K562 (cell line): ENCODE measurements at regions not wholly inside any gene's neighbourhood (a gene's known extent, or its start where the extent isn't known, plus 50 kb on each side); places are given as distances from the start of the nearest gene placed in this dataset.

Experiments used
- ATAC-seq: fragments of 200-7000 bp; cut with Tn5 transposase; 3 replicates; pipeline ENCODE4 v1.9.1; 2020; ENCODE audit warnings: moderate library complexity
- BruUV-seq: library from RNA; stranded (reverse); fragments of 400-500 nt; replicated peaks from 2 replicates; lab custom pipeline; 2021; lab: Mats Ljungman, UMichigan
- CTCF ChIA-PET: fragments of 300-600 bp; formaldehyde crosslinking; extraction: SDS; loops from one replicate; lab custom pipeline; 2021; ENCODE audit warnings: low intra/inter-chr PET ratio; lab: Yijun Ruan, JAX
- POLR2A ChIA-PET: fragments of 300-600, 350-650 bp; sonication (Branson Sonifier 250); formaldehyde crosslinking; extraction: SDS; loops from one replicate; lab custom pipeline; 2021; ENCODE audit warnings: antibody characterized with exemption, inconsistent platforms; lab: Yijun Ruan, JAX
- DNase-seq, 4 experiments: peaks; one replicate each; pipeline versions ENCODE4 v3.0.0 to v3.0.0-alpha.2; 2011 to 2018; ENCODE audit warnings: low spot score in 3 of 4, mixed read lengths in 3 of 4; ENCODE audit errors: extremely low read depth in 1 of 4
- FAIRE-seq: peaks from 2 replicates; lab custom pipeline; 2011; peaks lifted over from hg19 to GRCh38; lab: Jason Lieb, UNC
- H2AFZ ChIP-seq: 2 replicates; pipeline ENCODE4 v1.6.0; 2011; ENCODE audit warnings: low read depth, low read length, control low read depth, inconsistent platforms
- H3K27ac ChIP-seq: fragments of 200-600 bp; 3 replicates; pipeline ENCODE4 v1.8.0; 2011; ENCODE audit warnings: low read depth, mild to moderate bottlenecking, control low read depth, inconsistent platforms, low read length, moderate library complexity, mixed read lengths; ENCODE audit errors: extremely low read depth
- H3K27me3 ChIP-seq, 2 experiments: fragments of 300-600 bp in 1 of 2; 2 replicates in 1 of 2; 3 replicates in 1 of 2; pipeline versions ENCODE4 v1.6.0 to v1.8.0; 2011; ENCODE audit warnings: inconsistent platforms in 2 of 2, low read length in 2 of 2, mild to moderate bottlenecking in 1 of 2, mixed read lengths in 1 of 2, moderate library complexity in 1 of 2; ENCODE audit not compliant: control insufficient read depth in 2 of 2, insufficient read depth in 2 of 2
- H3K36me3 ChIP-seq: fragments of 300-600 bp; 3 replicates; pipeline ENCODE4 v1.8.0; 2011; ENCODE audit warnings: mild to moderate bottlenecking, low read length, inconsistent platforms; ENCODE audit not compliant: control insufficient read depth, insufficient read depth
- H3K4me1 ChIP-seq, 2 experiments: fragments of 200-600 bp in 1 of 2; replicated peaks in 1 of 2; 2 replicates in 1 of 2; 3 replicates in 1 of 2; pipeline versions ENCODE4 v1.5.1 to v1.8.0; 2011; ENCODE audit warnings: inconsistent platforms in 2 of 2, low read length in 2 of 2, mild to moderate bottlenecking in 1 of 2, mixed read lengths in 1 of 2, moderate library complexity in 1 of 2; ENCODE audit not compliant: control insufficient read depth in 2 of 2, insufficient read depth in 2 of 2
- H3K4me2 ChIP-seq: 2 replicates; pipeline ENCODE4 v1.6.1; 2011; ENCODE audit warnings: low read length, control low read depth, inconsistent platforms, mixed read lengths; ENCODE audit not compliant: insufficient read depth
- H3K4me3 ChIP-seq: fragments of 200-600 bp; sonication (generic), shearing (Covaris generic); 2 replicates; pipeline ENCODE4 v1.5.1; 2016; ENCODE audit warnings: control low read depth, inconsistent platforms
- H3K79me2 ChIP-seq: fragments of 200-600 bp; 3 replicates; pipeline ENCODE4 v1.8.0; 2011; ENCODE audit warnings: low read length, inconsistent platforms; ENCODE audit not compliant: control insufficient read depth, insufficient read depth
- H3K9ac ChIP-seq, 2 experiments: 2 replicates each; pipeline versions ENCODE4 v1.6.0 to v1.6.1; 2011; ENCODE audit warnings: low read depth in 2 of 2, low read length in 2 of 2, control low read depth in 1 of 2, inconsistent platforms in 1 of 2, mild to moderate bottlenecking in 1 of 2, mixed read lengths in 1 of 2; ENCODE audit not compliant: insufficient read depth in 1 of 2
- H3K9me1 ChIP-seq: one replicate; pipeline ENCODE4 v1.6.0; 2011; ENCODE audit warnings: inconsistent platforms, mild to moderate bottlenecking, low read length, moderate library complexity; ENCODE audit not compliant: control insufficient read depth, insufficient read depth
- H3K9me3 ChIP-seq: replicated peaks from 2 replicates; pipeline ENCODE4 v1.5.1; 2011; ENCODE audit warnings: low read depth, low read length, inconsistent platforms; ENCODE audit not compliant: control insufficient read depth, insufficient read depth
- H4K20me1 ChIP-seq: replicated peaks from 2 replicates; pipeline ENCODE4 v1.6.1; 2011; ENCODE audit warnings: low read length, inconsistent platforms, mixed read lengths; ENCODE audit not compliant: control insufficient read depth, insufficient read depth
- CREM ChIP-seq: IDR thresholded peaks from 2 replicates; pipeline ENCODE4 v1.6.1; 2014; ENCODE audit warnings: antibody characterized with exemption, low read depth
- FUS ChIP-seq: fragments of 200-400 bp; formaldehyde crosslinking; optimal IDR thresholded peaks from 2 replicates; pipeline ENCODE3; 2017; ENCODE audit warnings: low read depth, low read length
- HLTF ChIP-seq: fragments of 450-650 bp; IDR thresholded peaks from 2 replicates; pipeline ENCODE4 v1.6.1; 2016
- JUN ChIP-seq, 2 experiments: sonication (generic) in 1 of 2; formaldehyde crosslinking in 1 of 2; IDR thresholded peaks; 2 replicates each; pipeline versions ENCODE4 v1.6.1 to v1.8.0; 2012 to 2022; ENCODE audit warnings: borderline replicate concordance in 2 of 2, mild to moderate bottlenecking in 2 of 2, improper control_type of control experiment in 1 of 2, low read depth in 1 of 2, low read length in 1 of 2, missing genetic modification reagents in 1 of 2
- MEF2A ChIP-seq: IDR thresholded peaks from 2 replicates; pipeline ENCODE4 v1.6.1; 2011; ENCODE audit warnings: low read depth, mild to moderate bottlenecking, low read length, moderate library complexity; ENCODE audit not compliant: control insufficient read depth
- NONO ChIP-seq, 2 experiments: fragments of 200-400 bp in 1 of 2; fragments of 450-650 bp in 1 of 2; formaldehyde crosslinking in 1 of 2; IDR thresholded peaks; 2 replicates each; pipeline ENCODE4 v1.6.1; 2017; ENCODE audit warnings: low read depth in 2 of 2, mild to moderate bottlenecking in 2 of 2, moderate library complexity in 2 of 2, low read length in 1 of 2
- PRMT5 ChIP-seq: sonication (generic); formaldehyde crosslinking; IDR thresholded peaks from 2 replicates; pipeline ENCODE4 v1.5.0; 2020; ENCODE audit warnings: missing genetic modification reagents
- SMARCA5 ChIP-seq: fragments of 450-650 bp; IDR thresholded peaks from 2 replicates; pipeline ENCODE4 v1.6.1; 2016
- SPI1 ChIP-seq: IDR thresholded peaks from 2 replicates; pipeline ENCODE4 v1.6.1; 2011; ENCODE audit warnings: low read depth, low read length, control low read depth, borderline replicate concordance
- ZNF79 ChIP-seq: fragments of 250-450 bp; sonication (Bioruptor Pico); IDR thresholded peaks from 2 replicates; pipeline ENCODE4 v1.4.0; 2020; ENCODE audit warnings: low read depth, mild to moderate bottlenecking, moderate library complexity
- WGBS: fragments of 100-300 bp; shearing (Covaris generic); methylation state at CpG from one replicate; pipeline ENCODE4 v1.1.6; 2016; ENCODE audit warnings: low coverage, mixed read lengths; ENCODE audit not compliant: insufficient coverage; ENCODE audit errors: missing lambda C conversion rate; 5-methylcytosine and 5-hydroxymethylcytosine counted together
- in situ Hi-C: fragments of 300-500 bp; cut with MboI; formaldehyde crosslinking; loops from 4 replicates; pipeline ENCODE4 v1.15.0; 2018; ENCODE audit warnings: inconsistent platforms, mixed read lengths
- intact Hi-C: fragments of 100-400 bp; cut with micrococcal nuclease; formaldehyde crosslinking; loops from 2 replicates; pipeline ENCODE4 v1.14.2; 2022
- TF ChIP-seq, protein P1 (sequence below), 2 experiments: IDR thresholded peaks in 1 of 2; conservative IDR thresholded peaks in 1 of 2; 2 replicates each; pipeline ENCODE4 v1.6.1; 2016; ENCODE audit warnings: low read depth in 2 of 2, mild to moderate bottlenecking in 1 of 2, missing compliant biosample characterization in 1 of 2, missing genetic modification characterization in 1 of 2, moderate library complexity in 1 of 2
- TF ChIP-seq, protein P2 (sequence below): fragments of 150-350 bp; IDR thresholded peaks from 2 replicates; pipeline ENCODE4 v1.6.1; 2014; ENCODE audit warnings: low read depth, mild to moderate bottlenecking, low read length, borderline replicate concordance

DNA sequence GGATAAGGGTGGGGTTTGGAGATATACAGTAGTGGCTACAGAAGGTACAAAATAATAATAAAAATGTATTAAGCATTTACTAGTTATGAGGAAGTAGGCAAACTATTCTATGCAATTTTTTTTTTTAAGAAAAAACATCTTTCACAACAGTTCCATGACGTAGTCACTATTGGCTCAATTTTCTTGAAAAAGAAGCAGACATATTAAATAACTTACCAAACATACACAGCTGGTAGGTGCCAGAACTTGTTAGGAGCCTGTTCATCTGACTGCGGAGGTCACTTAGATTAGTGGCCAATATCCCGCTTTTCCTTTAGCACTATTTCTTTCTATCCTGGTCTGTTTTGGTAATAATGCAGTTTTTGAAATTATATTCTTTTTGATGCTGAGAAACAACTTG lies 593.5 kb downstream of the KCTD12 start (continued):
- TF ChIP-seq, protein P1, sequence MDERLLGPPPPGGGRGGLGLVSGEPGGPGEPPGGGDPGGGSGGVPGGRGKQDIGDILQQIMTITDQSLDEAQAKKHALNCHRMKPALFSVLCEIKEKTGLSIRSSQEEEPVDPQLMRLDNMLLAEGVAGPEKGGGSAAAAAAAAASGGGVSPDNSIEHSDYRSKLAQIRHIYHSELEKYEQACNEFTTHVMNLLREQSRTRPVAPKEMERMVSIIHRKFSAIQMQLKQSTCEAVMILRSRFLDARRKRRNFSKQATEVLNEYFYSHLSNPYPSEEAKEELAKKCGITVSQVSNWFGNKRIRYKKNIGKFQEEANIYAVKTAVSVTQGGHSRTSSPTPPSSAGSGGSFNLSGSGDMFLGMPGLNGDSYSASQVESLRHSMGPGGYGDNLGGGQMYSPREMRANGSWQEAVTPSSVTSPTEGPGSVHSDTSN (CRISPR knock-in tag; IDR thresholded peaks at IDR 0.05; ENCODE audit: low read depth), result no peak
- TF ChIP-seq, protein P1 (tag; conservative IDR thresholded peaks at IDR 0.05; ENCODE audit: low read depth), result no peak
- TF ChIP-seq SMARCA5, result no peak
- TF ChIP-seq MEF2A, result no peak
- TF ChIP-seq JUN (IDR thresholded peaks at IDR 0.05; ENCODE audit: borderline replicate concordance, low read depth, low read length), result no peak
- TF ChIP-seq JUN (CRISPR knock-in tag; IDR thresholded peaks at IDR 0.05; ENCODE audit: borderline replicate concordance), result no peak
- no peak for TF ChIP-seq PRMT5
- no peak for TF ChIP-seq ZNF79 (CRISPR knock-in tag)

DNA sequence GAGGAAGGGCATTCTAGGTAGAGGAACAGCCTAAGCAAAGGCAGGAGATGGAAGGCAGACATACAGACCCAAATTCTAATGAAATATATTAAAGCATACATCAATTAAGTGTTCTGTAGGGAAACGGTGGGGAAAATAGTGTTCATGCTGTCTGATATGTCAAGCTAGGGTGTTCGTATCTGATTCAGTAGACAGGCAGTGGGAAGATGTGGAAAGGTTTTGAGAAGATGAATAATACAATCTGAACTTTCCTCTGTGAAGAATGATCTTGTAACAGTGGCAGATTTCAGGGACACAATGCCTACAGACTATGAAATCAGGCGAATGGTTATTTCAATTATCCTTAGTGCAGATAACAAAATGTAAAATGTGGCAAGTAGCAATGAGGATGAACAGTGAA lies 594.2 kb downstream of the KCTD12 start:
- H3K9me3 ChIP-seq, result no peaks in the 10 kb centered on the region
- 0% methylated on average over 3 of the region's 3 CpGs for WGBS
- H3K4me1 ChIP-seq, result no peaks in the 10 kb centered on the region; a peak in 1 of 5 replicates
- H2AFZ ChIP-seq, result no peak overlapping the region
- no peak for DNase-seq
- intact Hi-C loops (no loop called here), in situ Hi-C loops (no loop called here)
- H3K9me1 ChIP-seq, result no peaks in the 10 kb centered on the region
- H3K36me3 ChIP-seq, result no peaks in the 10 kb centered on the region
- H3K4me2 ChIP-seq, result no peak overlapping the region
- no peaks in the 10 kb centered on the region for H3K79me2 ChIP-seq
- no TSS peak for BruUV-seq
- POLR2A ChIA-PET, result no interaction called here
- H3K27ac ChIP-seq, result no peak overlapping the region
- H3K4me3 ChIP-seq, result no peak overlapping the region
- no peak for FAIRE-seq
- no peaks in the 10 kb centered on the region for H3K27me3 ChIP-seq
- H4K20me1 ChIP-seq, result no peaks in the 10 kb centered on the region
- CTCF ChIA-PET, result no interaction called here
- no peak for ATAC-seq
- H3K9ac ChIP-seq, result no peak overlapping the region
- TF ChIP-seq, protein P2, sequence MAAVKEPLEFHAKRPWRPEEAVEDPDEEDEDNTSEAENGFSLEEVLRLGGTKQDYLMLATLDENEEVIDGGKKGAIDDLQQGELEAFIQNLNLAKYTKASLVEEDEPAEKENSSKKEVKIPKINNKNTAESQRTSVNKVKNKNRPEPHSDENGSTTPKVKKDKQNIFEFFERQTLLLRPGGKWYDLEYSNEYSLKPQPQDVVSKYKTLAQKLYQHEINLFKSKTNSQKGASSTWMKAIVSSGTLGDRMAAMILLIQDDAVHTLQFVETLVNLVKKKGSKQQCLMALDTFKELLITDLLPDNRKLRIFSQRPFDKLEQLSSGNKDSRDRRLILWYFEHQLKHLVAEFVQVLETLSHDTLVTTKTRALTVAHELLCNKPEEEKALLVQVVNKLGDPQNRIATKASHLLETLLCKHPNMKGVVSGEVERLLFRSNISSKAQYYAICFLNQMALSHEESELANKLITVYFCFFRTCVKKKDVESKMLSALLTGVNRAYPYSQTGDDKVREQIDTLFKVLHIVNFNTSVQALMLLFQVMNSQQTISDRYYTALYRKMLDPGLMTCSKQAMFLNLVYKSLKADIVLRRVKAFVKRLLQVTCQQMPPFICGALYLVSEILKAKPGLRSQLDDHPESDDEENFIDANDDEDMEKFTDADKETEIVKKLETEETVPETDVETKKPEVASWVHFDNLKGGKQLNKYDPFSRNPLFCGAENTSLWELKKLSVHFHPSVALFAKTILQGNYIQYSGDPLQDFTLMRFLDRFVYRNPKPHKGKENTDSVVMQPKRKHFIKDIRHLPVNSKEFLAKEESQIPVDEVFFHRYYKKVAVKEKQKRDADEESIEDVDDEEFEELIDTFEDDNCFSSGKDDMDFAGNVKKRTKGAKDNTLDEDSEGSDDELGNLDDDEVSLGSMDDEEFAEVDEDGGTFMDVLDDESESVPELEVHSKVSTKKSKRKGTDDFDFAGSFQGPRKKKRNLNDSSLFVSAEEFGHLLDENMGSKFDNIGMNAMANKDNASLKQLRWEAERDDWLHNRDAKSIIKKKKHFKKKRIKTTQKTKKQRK, result no peak
- TF ChIP-seq FUS, result no peak
- no peak for TF ChIP-seq CREM
- TF ChIP-seq NONO (IDR thresholded peaks at IDR 0.05; ENCODE audit: low read depth in 2 of 2, low read length in 1 of 2), result no peak
- TF ChIP-seq SPI1, result no peak
- TF ChIP-seq HLTF, result no peak
- TF ChIP-seq, protein P1 (CRISPR knock-in tag; IDR thresholded peaks at IDR 0.05; ENCODE audit: low read depth), result no peak
- TF ChIP-seq, protein P1 (tag; conservative IDR thresholded peaks at IDR 0.05; ENCODE audit: low read depth), result no peak
